OCI-LY1 (cell line): ENCODE measurements at regions not wholly inside any gene's neighbourhood (a gene's known extent, or its start where the extent isn't known, plus 50 kb on each side); places are given as distances from the start of the nearest gene placed in this dataset.

Experiments
- H2AFZ ChIP-seq: fragments of 200-600 bp; sonication (generic), shearing (Covaris generic); 2 replicates; pipeline ENCODE4 v1.6.0; 2014; ENCODE audit warnings: antibody characterized with exemption, mild to moderate bottlenecking, low read length
- H3F3A ChIP-seq: fragments of 200-600 bp; sonication (generic), shearing (Covaris generic); 2 replicates; pipeline ENCODE4 v1.6.0; 2014; ENCODE audit warnings: mild to moderate bottlenecking, antibody characterized with exemption, low read length, moderate library complexity; ENCODE audit not compliant: insufficient read depth
- H3K27ac ChIP-seq: fragments of 200-600 bp; sonication (generic); 2 replicates; pipeline ENCODE4 v1.5.1; 2014; ENCODE audit warnings: low read length, mixed run types, mild to moderate bottlenecking, low read depth; ENCODE audit not compliant: poor library complexity, severe bottlenecking
- H3K27me3 ChIP-seq: fragments of 200-600 bp; sonication (generic); 2 replicates; pipeline ENCODE4 v1.6.0; 2014; ENCODE audit warnings: antibody characterized with exemption, mild to moderate bottlenecking, low read length, moderate library complexity; ENCODE audit not compliant: insufficient read depth
- H3K36me3 ChIP-seq: fragments of 200-600 bp; sonication (generic); 2 replicates; pipeline ENCODE4 v1.6.1; 2014; ENCODE audit warnings: mild to moderate bottlenecking, antibody characterized with exemption, low read length, moderate library complexity, mixed read lengths; ENCODE audit not compliant: insufficient read depth
- H3K4me1 ChIP-seq: fragments of 200-600 bp; sonication (generic); 2 replicates; pipeline ENCODE4 v1.5.1; 2014; ENCODE audit warnings: mild to moderate bottlenecking, low read length, moderate library complexity; ENCODE audit not compliant: insufficient read depth, severe bottlenecking
- H3K4me2 ChIP-seq: fragments of 200-600 bp; sonication (generic), shearing (Covaris generic); 2 replicates; pipeline ENCODE4 v1.6.1; 2014; ENCODE audit warnings: low read length
- H3K4me3 ChIP-seq: fragments of 200-600 bp; sonication (generic); 2 replicates; pipeline ENCODE4 v1.5.1; 2014; ENCODE audit warnings: low read length, low read depth, mild to moderate bottlenecking, mixed read lengths; ENCODE audit not compliant: poor library complexity, severe bottlenecking
- H3K79me2 ChIP-seq: fragments of 200-600 bp; shearing (Covaris generic); 2 replicates; pipeline ENCODE4 v1.6.1; 2016; ENCODE audit warnings: mixed run types, low read length, mixed read lengths; ENCODE audit not compliant: insufficient read depth
- H3K9ac ChIP-seq: fragments of 200-600 bp; sonication (generic), shearing (Covaris generic); 2 replicates; pipeline ENCODE4 v1.6.1; 2014; ENCODE audit warnings: mild to moderate bottlenecking, low read length, mixed read lengths
- H3K9me2 ChIP-seq: fragments of 200-600 bp; sonication (generic), shearing (Covaris generic); 2 replicates; pipeline ENCODE4 v1.6.1; 2014; ENCODE audit warnings: low read depth, mild to moderate bottlenecking, low read length, mixed read lengths
- H3K9me3 ChIP-seq: fragments of 200-600 bp; shearing (Covaris generic); 2 replicates; pipeline ENCODE4 v1.6.1; 2014; ENCODE audit warnings: low read length, mixed read lengths
- H4K20me1 ChIP-seq: fragments of 200-600 bp; sonication (generic), shearing (Covaris generic); 2 replicates; pipeline ENCODE4 v1.6.0; 2016; ENCODE audit warnings: mild to moderate bottlenecking, low read length; ENCODE audit not compliant: insufficient read depth
- CTCF ChIP-seq: fragments of 200-600 bp; sonication (generic), shearing (Covaris generic); IDR thresholded peaks from 2 replicates; pipeline ENCODE4 v1.5.1; 2017; ENCODE audit warnings: mild to moderate bottlenecking, antibody characterized with exemption, low read length, moderate library complexity, mixed read lengths
- EZH2 ChIP-seq: fragments of 200-600 bp; sonication (generic), shearing (Covaris generic); IDR thresholded peaks from 2 replicates; pipeline ENCODE4 v1.8.0; 2017; ENCODE audit warnings: borderline replicate concordance, mixed run types, mild to moderate bottlenecking, antibody characterized with exemption, low read length, moderate library complexity, mixed read lengths

- Histone ChIP-seq H3K9me2 (no peaks in the 10 kb centered on the region), H4K20me1 (no peaks in the 10 kb centered on the region), H2AFZ (no peak overlapping the region), H3K36me3 (no peaks in the 10 kb centered on the region), H3K27me3 (no peaks in the 10 kb centered on the region), H3K9ac (no peak overlapping the region), H3K4me3 (no peak overlapping the region), H3K79me2 (no peaks in the 10 kb centered on the region), H3F3A (no peaks in the 10 kb centered on the region), H3K4me2 (no peak overlapping the region), H3K27ac (no peak overlapping the region), H3K9me3 (no peaks in the 10 kb centered on the region), H3K4me1 (no peaks in the 10 kb centered on the region)
- TF ChIP-seq EZH2 (no peak), CTCF (no peak)
Measured at GRCh38 chrX:42437211-42437610, 340.8 kb downstream of the PPP1R2C start.

GRCh38 chrX:42434458-42435166 lies 343.4 kb downstream of the PPP1R2C start:
- Histone ChIP-seq H3K36me3 (no peaks in the 10 kb centered on the region), H3F3A (no peaks in the 10 kb centered on the region), H3K9me3 (no peaks in the 10 kb centered on the region), H3K4me1 (no peaks in the 10 kb centered on the region), H3K27ac (no peak overlapping the region), H3K4me3 (no peak overlapping the region), H3K9me2 (no peaks in the 10 kb centered on the region), H4K20me1 (no peaks in the 10 kb centered on the region), H3K9ac (no peak overlapping the region), H3K79me2 (no peaks in the 10 kb centered on the region), H2AFZ (no peak overlapping the region), H3K4me2 (no peak overlapping the region), H3K27me3 (no peaks in the 10 kb centered on the region)
- TF ChIP-seq CTCF: no peak
- TF ChIP-seq EZH2: no peak

DNA sequence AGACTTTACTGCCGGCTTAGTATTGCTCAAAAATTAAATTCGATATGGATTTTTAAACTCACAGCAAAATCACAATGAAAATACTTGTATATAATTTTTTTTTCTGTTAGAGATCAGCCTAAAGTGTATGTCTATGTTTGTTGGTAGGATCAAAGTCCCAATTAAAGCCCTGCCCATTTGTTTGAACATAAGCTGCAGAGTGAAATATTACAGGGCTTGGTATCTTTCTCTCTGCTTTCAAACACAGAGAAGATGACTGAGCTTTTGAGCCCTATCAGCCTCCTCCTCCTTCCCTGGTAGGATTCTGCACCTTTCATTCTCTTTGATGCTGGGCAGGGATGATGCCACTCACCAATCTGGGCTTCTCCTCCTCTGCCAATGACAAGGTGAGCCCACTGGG lies 345.4 kb downstream of the PPP1R2C start:
- Histone ChIP-seq H3K4me2 (no peak overlapping the region), H3K36me3 (no peaks in the 10 kb centered on the region), H3K79me2 (no peaks in the 10 kb centered on the region), H3K4me1 (no peaks in the 10 kb centered on the region), H3K9me3 (no peaks in the 10 kb centered on the region), H3K9ac (no peak overlapping the region), H3K4me3 (no peak overlapping the region), H3K27me3 (no peaks in the 10 kb centered on the region), H3F3A (no peaks in the 10 kb centered on the region), H3K9me2 (no peaks in the 10 kb centered on the region), H3K27ac (no peak overlapping the region), H2AFZ (no peak overlapping the region), H4K20me1 (no peaks in the 10 kb centered on the region)
- TF ChIP-seq CTCF: no peak
- no peak for TF ChIP-seq EZH2
